Hypothalamus (tissue), 51 donors: ENCODE measurements at regions not wholly inside any gene's neighbourhood (a gene's known extent, or its start where the extent isn't known, plus 50 kb on each side); places are given as distances from the start of the nearest gene placed in this dataset.
A peak's percentile ranks its signal among the peaks of the same experiment; 100 is the strongest.

Source experiments
- DNase-seq, 51 donors: peaks; one replicate each; lab custom pipeline; 2025; lab: John Stamatoyannopoulos, UW

DNA sequence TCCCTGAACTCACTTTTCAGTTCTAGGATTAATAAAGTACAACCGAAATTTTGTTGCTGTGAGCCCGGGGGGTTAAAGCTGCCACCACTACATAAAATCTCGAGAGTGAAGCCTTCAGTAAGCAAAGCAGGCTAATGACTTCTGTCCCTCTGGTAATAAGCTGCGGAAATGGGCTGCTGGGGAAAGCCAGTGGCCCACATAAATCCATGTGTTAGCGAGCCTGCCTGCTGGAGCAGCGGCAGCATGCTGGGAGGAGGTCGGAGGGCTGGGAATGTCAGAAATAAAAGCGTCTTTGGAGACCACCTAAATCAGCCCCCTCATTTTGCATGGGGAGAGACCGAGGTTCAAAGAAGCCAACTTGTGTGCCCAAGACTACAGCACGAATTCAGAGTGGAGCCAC is 371.7 kb downstream of the TNS1 start:
- no peak for DNase-seq

- no peak for DNase-seq
These were observed 373.4 kb downstream of the TNS1 start for GRCh38 chr2:217629347-217629746.

- no peak for DNase-seq
These were observed 374.7 kb downstream of the TNS1 start for GRCh38 chr2:217628061-217628460.

- no peak for DNase-seq
These were observed 375.9 kb downstream of the TNS1 start for GRCh38 chr2:217626926-217627325.

- no peak for DNase-seq
These were observed 377.1 kb downstream of the TNS1 start for GRCh38 chr2:217625557-217626169.

DNA sequence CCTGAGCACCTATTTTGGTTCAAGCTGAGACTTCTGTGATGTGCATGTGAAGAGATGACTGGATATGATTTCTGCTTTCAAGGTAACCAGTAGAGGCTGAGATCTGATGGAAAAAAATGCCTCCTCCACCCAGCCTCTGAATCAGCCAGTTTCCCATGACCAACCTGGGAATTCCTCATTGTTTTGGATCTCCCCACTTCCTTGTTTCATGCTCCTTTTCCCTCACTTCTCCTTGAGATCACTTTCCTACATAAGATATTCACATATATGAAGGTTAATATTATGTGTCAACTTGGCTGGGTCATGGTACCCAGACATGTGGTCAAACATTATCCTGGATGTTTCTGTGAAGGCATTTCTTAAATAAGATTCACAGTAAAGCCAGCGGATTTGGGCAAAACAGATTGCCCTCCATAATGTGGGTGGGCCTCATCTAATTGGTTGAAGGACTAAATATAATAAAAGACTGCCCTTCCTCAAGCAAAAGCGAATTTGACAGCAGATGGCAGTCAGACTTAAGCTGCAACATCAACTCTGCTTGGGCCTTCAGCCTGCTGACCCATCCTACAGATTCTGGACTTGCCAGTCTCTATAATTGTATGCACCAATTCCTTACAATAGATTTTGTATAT is 379.4 kb downstream of the TNS1 start:
- no peak for DNase-seq

DNA sequence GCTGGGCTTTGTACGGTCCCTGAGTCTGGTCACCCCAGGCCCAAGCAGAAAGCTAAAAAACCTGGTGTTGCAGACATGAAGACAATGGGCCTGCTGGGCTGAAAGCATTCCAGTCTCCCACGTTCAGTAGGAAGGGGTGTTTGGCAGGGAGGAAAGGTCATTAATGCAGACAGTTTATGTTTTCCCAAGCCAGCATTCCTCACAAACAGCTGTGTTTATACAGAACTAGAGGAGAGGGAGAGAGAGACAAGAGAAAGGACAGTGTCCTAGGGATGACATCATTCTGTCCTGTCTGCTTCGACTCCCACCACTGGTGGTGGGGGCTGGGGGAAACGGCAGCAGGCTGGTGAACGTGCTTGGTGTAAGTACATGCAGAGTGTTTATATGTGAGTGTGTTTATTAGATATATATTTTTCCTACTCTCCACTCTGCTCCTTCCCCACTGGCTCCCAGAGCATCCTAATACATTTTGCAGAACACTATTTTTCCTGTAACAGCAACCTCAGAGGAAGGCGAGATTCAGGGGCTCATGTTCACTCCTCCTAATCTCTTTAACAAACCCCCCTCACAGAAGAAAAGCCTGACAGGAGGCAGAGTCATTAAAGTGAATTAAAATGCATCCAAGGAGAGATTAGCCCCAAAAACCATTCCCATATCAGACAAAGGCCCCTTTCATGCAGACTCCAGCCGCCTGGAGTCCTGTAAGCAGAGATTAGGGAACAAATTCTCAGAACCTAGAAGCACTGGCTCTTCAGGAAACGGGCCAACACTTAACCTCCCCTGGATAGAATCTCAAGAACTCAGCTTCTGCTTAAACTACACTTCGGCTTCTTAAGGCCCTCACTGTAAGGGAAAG is 380.4 kb downstream of the TNS1 start:
- peak in 17 of 51 donors; percentile 3 to 66 (median 24) for DNase-seq

- no peak for DNase-seq
These were observed 381.4 kb downstream of the TNS1 start for GRCh38 chr2:217621391-217621801.

- no peak for DNase-seq
These were observed 384.1 kb downstream of the TNS1 start for GRCh38 chr2:217618744-217619143.

DNA sequence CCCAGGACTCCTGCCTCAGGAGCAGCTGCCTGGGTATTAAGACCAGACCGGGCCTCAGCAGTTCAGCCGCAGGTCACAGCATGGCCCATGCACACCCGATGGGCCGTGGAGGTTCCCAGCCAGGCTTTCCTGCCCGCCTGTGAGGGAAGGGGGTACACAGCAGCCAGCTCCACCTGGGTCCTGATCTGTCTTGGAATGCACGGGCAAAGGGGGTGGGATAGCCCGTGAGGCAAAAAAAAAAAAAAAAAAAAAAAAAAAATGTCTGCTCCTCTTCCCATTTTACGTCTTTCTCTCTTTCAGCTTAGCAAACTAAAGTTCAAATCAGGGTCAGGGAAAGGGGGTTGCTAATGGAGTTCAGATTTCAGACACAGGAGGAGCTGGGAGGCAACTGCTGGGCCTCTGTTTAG is 385.2 kb downstream of the TNS1 start:
- no peak for DNase-seq

DNA sequence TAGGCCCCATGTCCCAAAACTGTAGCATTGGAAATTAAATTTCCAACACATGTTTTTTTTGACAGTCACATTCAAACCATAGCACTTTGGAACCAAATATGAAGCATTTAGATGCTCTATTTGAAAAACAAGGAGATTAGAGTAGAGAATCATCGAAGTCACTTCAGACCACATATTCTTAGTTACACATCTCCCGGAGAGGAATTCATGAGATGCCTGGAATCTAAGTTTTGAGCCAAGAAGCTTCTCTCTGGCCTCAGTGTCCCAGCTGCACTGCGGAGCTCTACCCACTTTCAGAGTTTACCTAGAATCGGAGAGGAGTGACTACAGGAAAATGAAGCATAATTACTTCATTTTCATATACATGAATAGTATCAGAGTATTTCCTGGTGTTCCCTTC is 385.9 kb downstream of the TNS1 start:
- DNase-seq, result no peak

- no peak for DNase-seq
These were observed 387.6 kb downstream of the TNS1 start for GRCh38 chr2:217615171-217615570.

GRCh38 chr2:217614498-217614897 is 388.3 kb downstream of the TNS1 start:
- DNase-seq, result no peak

DNA sequence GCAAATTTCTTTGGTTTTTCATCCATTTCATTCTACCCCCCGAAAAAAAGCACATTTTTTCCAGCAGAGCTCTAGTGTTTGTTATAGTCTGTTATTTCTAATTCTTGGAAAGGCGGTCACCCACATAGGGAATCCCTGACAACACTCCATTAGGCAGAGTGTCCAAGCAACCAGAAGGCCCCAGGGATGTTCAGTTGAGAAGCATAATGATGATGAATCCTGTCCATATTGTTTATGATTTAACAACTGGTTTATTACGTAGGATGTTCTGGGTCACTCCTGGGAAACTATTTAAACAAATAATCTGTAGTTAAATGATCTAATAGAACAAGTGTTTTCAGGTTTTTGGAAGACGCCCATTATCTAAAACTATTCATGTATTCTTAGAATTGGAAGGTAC is 388.7 kb downstream of the TNS1 start:
- no peak for DNase-seq

GRCh38 chr2:217612920-217613319 is 389.9 kb downstream of the TNS1 start:
- DNase-seq, result no peak

- no peak for DNase-seq
These were observed 390.6 kb downstream of the TNS1 start for GRCh38 chr2:217612211-217612610.

- no peak for DNase-seq
These were observed 391.1 kb downstream of the TNS1 start for GRCh38 chr2:217611626-217612127.

GRCh38 chr2:217611056-217611455 is 391.7 kb downstream of the TNS1 start:
- no peak for DNase-seq

GRCh38 chr2:217610401-217610814 is 392.4 kb downstream of the TNS1 start:
- no peak for DNase-seq

DNA sequence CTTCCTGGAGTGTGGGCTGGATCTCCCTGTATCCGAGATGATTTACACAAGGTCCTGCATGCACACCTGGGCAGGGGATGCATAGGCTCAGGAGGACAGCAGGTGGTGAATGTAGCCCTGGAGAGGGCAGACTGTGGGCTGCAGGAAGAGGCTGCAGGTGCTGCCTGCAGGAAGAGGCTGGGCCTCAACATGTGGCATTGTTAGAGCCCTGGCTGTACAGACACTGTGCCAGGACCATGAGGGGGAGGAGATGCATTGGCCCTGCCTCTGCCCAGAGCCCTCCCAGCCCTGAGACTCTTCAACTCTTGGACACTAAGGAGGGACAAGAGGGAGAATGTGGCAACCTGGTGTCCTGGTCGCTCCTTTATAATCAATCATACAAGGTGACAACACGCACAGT is 392.8 kb downstream of the TNS1 start:
- no peak for DNase-seq

DNA sequence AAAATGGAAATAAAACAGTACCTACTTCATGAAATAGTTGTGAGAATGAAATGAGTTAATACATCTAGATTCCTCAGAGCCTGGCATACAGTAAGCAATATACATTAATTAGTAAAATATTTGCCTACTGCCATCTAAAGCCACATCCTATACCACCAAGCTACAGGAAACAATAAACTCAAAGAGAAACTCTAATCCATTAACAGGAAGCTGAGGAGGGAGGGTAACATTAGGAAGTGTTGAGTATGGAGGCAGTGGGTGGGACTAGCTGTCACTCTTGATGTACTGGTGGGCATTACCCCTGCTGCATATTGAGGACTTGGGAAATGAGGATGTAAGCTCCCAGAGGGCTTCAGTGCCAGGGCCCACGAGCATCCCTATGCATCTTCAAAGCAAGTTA is 396.5 kb downstream of the TNS1 start:
- DNase-seq, result no peak
